ENCODE measurements at regions not wholly inside any gene's neighbourhood (a gene's known extent, or its start where the extent isn't known, plus 50 kb on each side); places are given as distances from the start of the nearest gene placed in this dataset.

GRCh38 chr3:174618368-174619080, 240.6 kb upstream of the NAALADL2 start:
- TF ChIP-seq SUZ12 (IDR thresholded peaks at IDR 0.05; ENCODE audit: extremely low read depth, insufficient read depth, insufficient read length) (no peak), YY1 (IDR thresholded peaks at IDR 0.05; ENCODE audit: insufficient read depth, insufficient read length) (no peak), ZNF274 (IDR thresholded peaks at IDR 0.05; ENCODE audit: low read depth, low read length) (no peak)
- no peaks in the 10 kb centered on the region for H3K9me3 ChIP-seq (ENCODE audit: insufficient read depth, low read length)
- H3K4me3 ChIP-seq (ENCODE audit: insufficient read length, low read depth): no peak overlapping the region
- H3K36me3 ChIP-seq (ENCODE audit: insufficient read depth, insufficient read length, low read length): no peaks in the 10 kb centered on the region
- no peaks in the 10 kb centered on the region for H3K27me3 ChIP-seq (ENCODE audit: insufficient read depth, insufficient read length)
- H3K9ac ChIP-seq (ENCODE audit: insufficient read length, low read depth): no peak overlapping the region
- no peaks in the 10 kb centered on the region for H3K4me1 ChIP-seq (ENCODE audit: insufficient read depth, insufficient read length)
- no peak for DNase-seq (ENCODE audit: low read depth, low spot score)

- Histone ChIP-seq H3K27me3 (ENCODE audit: insufficient read depth, insufficient read length) (no peaks in the 10 kb centered on the region), H3K36me3 (ENCODE audit: insufficient read depth, insufficient read length, low read length) (no peaks in the 10 kb centered on the region), H3K4me3 (ENCODE audit: insufficient read length, low read depth) (no peak overlapping the region), H3K4me1 (ENCODE audit: insufficient read depth, insufficient read length) (no peaks in the 10 kb centered on the region), H3K9ac (ENCODE audit: insufficient read length, low read depth) (no peak overlapping the region), H3K9me3 (ENCODE audit: insufficient read depth, low read length) (no peaks in the 10 kb centered on the region)
- TF ChIP-seq YY1 (IDR thresholded peaks at IDR 0.05; ENCODE audit: insufficient read depth, insufficient read length) (no peak), SUZ12 (IDR thresholded peaks at IDR 0.05; ENCODE audit: extremely low read depth, insufficient read depth, insufficient read length) (no peak), ZNF274 (IDR thresholded peaks at IDR 0.05; ENCODE audit: low read depth, low read length) (no peak)
- DNase-seq (ENCODE audit: low read depth, low spot score): no peak
Observed at GRCh38 chr3:174619239-174619638, 239.9 kb upstream of the NAALADL2 start.

DNA sequence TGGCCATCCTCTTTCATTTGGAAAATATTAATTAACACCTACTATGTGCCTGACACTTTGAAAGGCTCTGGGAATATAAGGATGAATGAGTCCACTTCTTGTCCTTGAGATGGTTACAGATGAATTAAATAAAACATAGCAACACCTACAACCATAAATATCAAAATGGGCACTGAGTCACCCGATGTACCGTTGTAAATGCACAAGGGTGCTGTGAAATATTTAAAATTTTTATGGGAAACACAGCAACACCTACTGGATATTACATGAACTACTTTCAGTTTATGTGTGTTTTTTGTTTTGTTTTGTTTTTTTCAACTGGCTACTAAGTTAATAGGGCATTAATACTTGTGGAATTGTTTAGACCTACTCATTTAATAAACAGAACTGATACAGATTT, 239.0 kb upstream of the NAALADL2 start:
- Histone ChIP-seq H3K4me1 (ENCODE audit: insufficient read depth, insufficient read length) (no peaks in the 10 kb centered on the region), H3K9ac (ENCODE audit: insufficient read length, low read depth) (no peak overlapping the region), H3K27me3 (ENCODE audit: insufficient read depth, insufficient read length) (no peaks in the 10 kb centered on the region), H3K9me3 (ENCODE audit: insufficient read depth, low read length) (no peaks in the 10 kb centered on the region), H3K4me3 (ENCODE audit: insufficient read length, low read depth) (no peak overlapping the region), H3K36me3 (ENCODE audit: insufficient read depth, insufficient read length, low read length) (no peaks in the 10 kb centered on the region)
- DNase-seq (ENCODE audit: low read depth, low spot score): no peak
- TF ChIP-seq SUZ12 (IDR thresholded peaks at IDR 0.05; ENCODE audit: extremely low read depth, insufficient read depth, insufficient read length) (no peak), YY1 (IDR thresholded peaks at IDR 0.05; ENCODE audit: insufficient read depth, insufficient read length) (no peak), ZNF274 (IDR thresholded peaks at IDR 0.05; ENCODE audit: low read depth, low read length) (no peak)

GRCh38 chr3:174620855-174621472, 238.2 kb upstream of the NAALADL2 start:
- Histone ChIP-seq H3K9me3 (ENCODE audit: insufficient read depth, low read length) (no peaks in the 10 kb centered on the region), H3K4me3 (ENCODE audit: insufficient read length, low read depth) (no peak overlapping the region), H3K27me3 (ENCODE audit: insufficient read depth, insufficient read length) (no peaks in the 10 kb centered on the region), H3K36me3 (ENCODE audit: insufficient read depth, insufficient read length, low read length) (no peaks in the 10 kb centered on the region), H3K9ac (ENCODE audit: insufficient read length, low read depth) (no peak overlapping the region), H3K4me1 (ENCODE audit: insufficient read depth, insufficient read length) (no peaks in the 10 kb centered on the region)
- no peak for DNase-seq (ENCODE audit: low read depth, low spot score)
- TF ChIP-seq YY1 (IDR thresholded peaks at IDR 0.05; ENCODE audit: insufficient read depth, insufficient read length) (no peak), SUZ12 (IDR thresholded peaks at IDR 0.05; ENCODE audit: extremely low read depth, insufficient read depth, insufficient read length) (no peak), ZNF274 (IDR thresholded peaks at IDR 0.05; ENCODE audit: low read depth, low read length) (no peak)

GRCh38 chr3:174633342-174633741, 225.8 kb upstream of the NAALADL2 start:
- Histone ChIP-seq H3K9ac (ENCODE audit: insufficient read length, low read depth) (no peak overlapping the region), H3K4me1 (ENCODE audit: insufficient read depth, insufficient read length) (no peaks in the 10 kb centered on the region), H3K4me3 (ENCODE audit: insufficient read length, low read depth) (no peak overlapping the region), H3K27me3 (ENCODE audit: insufficient read depth, insufficient read length) (no peaks in the 10 kb centered on the region), H3K9me3 (ENCODE audit: insufficient read depth, low read length) (no peaks in the 10 kb centered on the region), H3K36me3 (ENCODE audit: insufficient read depth, insufficient read length, low read length) (no peaks in the 10 kb centered on the region)
- no peak for DNase-seq (ENCODE audit: low read depth, low spot score)
- no peak for TF ChIP-seq SUZ12 (IDR thresholded peaks at IDR 0.05; ENCODE audit: extremely low read depth, insufficient read depth, insufficient read length)
- TF ChIP-seq YY1 (IDR thresholded peaks at IDR 0.05; ENCODE audit: insufficient read depth, insufficient read length): no peak
- TF ChIP-seq ZNF274 (IDR thresholded peaks at IDR 0.05; ENCODE audit: low read depth, low read length): no peak

GRCh38 chr3:174636451-174636850, 222.7 kb upstream of the NAALADL2 start:
- H3K4me3 ChIP-seq (ENCODE audit: insufficient read length, low read depth): no peak overlapping the region
- no peak overlapping the region for H3K9ac ChIP-seq (ENCODE audit: insufficient read length, low read depth)
- no peaks in the 10 kb centered on the region for H3K36me3 ChIP-seq (ENCODE audit: insufficient read depth, insufficient read length, low read length)
- TF ChIP-seq ZNF274 (IDR thresholded peaks at IDR 0.05; ENCODE audit: low read depth, low read length): no peak
- no peak for TF ChIP-seq YY1 (IDR thresholded peaks at IDR 0.05; ENCODE audit: insufficient read depth, insufficient read length)
- no peak for TF ChIP-seq SUZ12 (IDR thresholded peaks at IDR 0.05; ENCODE audit: extremely low read depth, insufficient read depth, insufficient read length)
- no peaks in the 10 kb centered on the region for H3K4me1 ChIP-seq (ENCODE audit: insufficient read depth, insufficient read length)
- H3K27me3 ChIP-seq (ENCODE audit: insufficient read depth, insufficient read length): no peaks in the 10 kb centered on the region
- no peak for DNase-seq (ENCODE audit: low read depth, low spot score)
- H3K9me3 ChIP-seq (ENCODE audit: insufficient read depth, low read length): no peaks in the 10 kb centered on the region

DNA sequence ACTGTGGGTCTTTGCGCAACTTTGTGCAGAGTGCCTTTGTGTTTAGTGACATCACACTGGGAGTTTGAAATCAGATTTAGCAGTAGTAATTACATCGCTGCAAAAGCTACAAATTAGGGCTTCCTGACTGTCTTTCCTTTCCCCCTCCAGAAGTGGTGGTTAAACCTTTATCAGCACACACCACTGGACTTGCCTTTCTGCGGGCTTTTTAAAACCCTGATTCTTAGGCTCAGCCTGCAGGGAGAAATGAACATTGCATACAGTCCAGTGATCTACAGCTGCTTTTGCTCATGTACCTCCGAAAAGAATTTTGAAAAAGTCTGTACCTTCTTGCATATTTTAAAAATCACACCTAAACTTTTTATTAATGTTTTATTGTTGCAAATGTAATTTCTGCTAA, 219.7 kb upstream of the NAALADL2 start:
- Histone ChIP-seq H3K27me3 (ENCODE audit: insufficient read depth, insufficient read length) (no peaks in the 10 kb centered on the region), H3K9me3 (ENCODE audit: insufficient read depth, low read length) (no peaks in the 10 kb centered on the region), H3K4me3 (ENCODE audit: insufficient read length, low read depth) (no peak overlapping the region), H3K4me1 (ENCODE audit: insufficient read depth, insufficient read length) (no peaks in the 10 kb centered on the region), H3K36me3 (ENCODE audit: insufficient read depth, insufficient read length, low read length) (no peaks in the 10 kb centered on the region), H3K9ac (ENCODE audit: insufficient read length, low read depth) (no peak overlapping the region)
- no peak for DNase-seq (ENCODE audit: low read depth, low spot score)
- no peak for TF ChIP-seq SUZ12 (IDR thresholded peaks at IDR 0.05; ENCODE audit: extremely low read depth, insufficient read depth, insufficient read length)
- TF ChIP-seq YY1 (IDR thresholded peaks at IDR 0.05; ENCODE audit: insufficient read depth, insufficient read length): no peak
- TF ChIP-seq ZNF274 (IDR thresholded peaks at IDR 0.05; ENCODE audit: low read depth, low read length): no peak

All from NT2/D1 (cell line).